GM19351 (cell line): ENCODE measurements at regions not wholly inside any gene's neighbourhood (a gene's known extent, or its start where the extent isn't known, plus 50 kb on each side); places are given as distances from the start of the nearest gene placed in this dataset.

Experiments
- ATAC-seq: cut with Tn5 transposase; IDR thresholded peaks from one replicate; pipeline ENCODE4 v1.9.1; 2021; ENCODE audit warnings: mild to moderate bottlenecking, moderate library complexity; ENCODE audit not compliant: unreplicated experiment

DNA sequence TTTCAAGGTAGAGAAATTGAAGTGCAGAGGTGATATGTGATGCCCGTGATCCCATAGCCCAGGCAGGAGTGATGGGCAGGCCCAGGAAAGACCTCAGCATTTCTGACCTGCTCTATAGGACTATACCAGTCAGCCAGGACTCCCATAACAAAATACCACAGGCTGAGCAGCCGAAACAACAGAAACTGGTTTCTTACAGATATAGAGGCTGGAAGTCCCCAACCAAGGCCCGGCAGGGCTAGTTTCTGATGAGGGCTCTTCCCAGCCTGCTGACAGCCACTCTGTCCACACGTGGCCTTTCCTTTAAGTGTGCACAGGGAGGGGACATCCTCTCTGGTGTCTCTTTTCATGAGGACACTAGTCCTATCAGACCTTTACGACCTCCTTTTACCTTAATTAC is 104.2 kb upstream of the AGAP1 start:
- no peak for ATAC-seq

DNA sequence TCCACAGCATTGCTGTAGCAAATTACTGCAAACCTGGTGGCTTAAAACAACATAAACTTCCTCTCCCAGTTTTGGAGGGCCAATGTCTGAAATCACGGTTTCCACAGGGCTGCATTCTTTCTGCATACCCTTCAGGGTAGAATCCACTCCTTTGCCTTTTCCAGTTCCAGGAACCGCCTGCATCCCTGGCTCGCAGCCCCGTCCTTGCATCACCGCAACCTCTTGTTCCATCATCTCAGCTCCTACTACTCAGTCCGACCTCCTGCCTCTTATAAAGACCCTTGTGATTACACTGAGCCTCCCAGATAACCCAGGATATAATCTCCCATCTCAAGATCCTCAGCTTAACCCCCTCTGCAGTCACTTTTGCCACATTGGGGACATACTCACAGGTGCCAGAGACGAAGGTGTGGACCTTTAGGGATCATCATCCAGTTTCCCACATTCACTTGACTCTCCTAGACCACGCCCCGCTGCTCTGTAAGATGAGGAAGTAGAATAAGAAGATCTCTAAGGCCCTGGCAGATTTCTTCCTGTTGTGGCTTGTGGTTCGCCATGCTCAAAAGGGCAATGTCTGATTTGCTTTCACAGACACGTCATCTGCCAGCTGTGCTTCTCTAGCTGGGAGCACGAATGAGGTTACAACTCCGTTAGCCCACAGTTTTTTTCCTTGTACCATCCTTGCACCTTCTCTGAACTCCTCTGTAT is 103.6 kb upstream of the AGAP1 start:
- ATAC-seq, result peak; percentile 83

DNA sequence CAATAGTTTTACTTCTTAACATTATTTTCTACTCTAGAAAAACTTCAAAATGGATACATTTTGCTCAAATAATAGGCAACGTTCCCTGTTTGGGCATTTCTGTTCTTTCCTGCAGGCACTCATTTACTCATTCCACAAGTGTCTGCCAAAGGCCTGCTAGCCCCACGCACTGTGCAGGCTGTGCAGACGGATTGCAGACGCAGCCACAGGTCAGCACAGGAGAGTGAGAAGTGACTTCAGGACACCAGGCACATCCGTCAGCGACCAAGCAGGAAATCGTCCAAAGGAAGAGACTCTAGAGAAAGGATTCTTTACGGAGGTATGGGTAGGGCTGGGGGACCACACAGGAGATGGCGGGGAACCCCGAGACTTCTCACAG is 103.0 kb upstream of the AGAP1 start:
- no peak for ATAC-seq

DNA sequence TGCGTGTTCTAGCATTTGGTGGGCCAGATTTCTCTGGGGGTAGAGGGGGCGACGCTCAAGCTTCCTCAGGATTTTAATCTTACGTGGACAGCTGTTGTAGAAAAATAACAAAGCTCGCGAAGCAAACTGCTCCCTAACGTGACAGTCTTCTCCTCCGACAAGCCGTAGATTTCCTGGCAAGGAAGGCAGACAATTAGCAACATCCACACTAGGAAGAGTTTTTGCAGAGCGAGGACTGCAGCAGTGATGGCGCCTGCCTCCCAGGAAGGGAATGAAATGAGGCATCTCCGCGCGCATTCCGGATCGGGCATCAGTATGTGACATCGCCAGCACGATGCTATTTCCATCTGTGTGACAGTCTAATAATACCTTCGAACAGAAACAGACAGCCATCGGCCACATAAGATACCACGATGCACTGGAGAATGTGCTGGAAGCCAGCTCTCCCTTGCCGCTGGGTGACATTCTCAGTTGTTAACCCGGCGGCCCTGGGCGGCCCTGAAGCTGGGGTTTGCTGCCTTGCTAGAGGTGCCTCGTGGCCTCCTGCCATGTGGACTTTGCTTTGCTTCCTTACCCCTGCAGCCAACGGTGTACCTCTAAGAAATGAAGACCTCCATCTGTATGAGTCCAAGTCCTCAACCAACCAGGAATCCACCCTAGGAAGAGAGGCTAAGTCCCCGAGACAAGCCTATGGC is 101.8 kb upstream of the AGAP1 start:
- ATAC-seq, result no peak

DNA sequence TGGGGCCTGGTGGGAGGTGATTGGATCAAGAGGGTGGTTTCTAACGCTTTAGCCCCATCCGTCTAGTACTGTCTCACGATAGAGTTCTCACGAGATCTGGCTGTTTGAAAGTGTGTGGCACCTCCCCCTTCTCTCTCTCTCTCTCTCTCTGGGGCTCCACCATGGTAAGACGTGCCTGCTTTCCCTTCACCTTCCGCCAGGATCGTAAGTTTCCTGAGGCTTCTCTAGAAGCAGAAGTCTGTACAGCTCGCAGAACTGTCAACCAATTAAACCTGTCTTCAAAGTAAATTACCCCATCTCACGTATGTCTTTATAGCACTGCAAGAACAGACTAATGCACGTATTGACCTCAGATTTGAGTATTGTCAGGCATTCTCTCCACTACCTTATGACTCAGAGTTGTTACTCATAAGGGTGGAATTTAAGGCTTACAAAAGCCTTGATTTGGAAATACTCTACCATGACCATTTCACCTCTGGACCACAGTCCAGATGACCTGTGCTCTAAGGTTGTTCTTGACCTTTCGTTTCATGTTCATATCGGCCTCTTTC is 99.5 kb upstream of the AGAP1 start:
- ATAC-seq, result no peak

DNA sequence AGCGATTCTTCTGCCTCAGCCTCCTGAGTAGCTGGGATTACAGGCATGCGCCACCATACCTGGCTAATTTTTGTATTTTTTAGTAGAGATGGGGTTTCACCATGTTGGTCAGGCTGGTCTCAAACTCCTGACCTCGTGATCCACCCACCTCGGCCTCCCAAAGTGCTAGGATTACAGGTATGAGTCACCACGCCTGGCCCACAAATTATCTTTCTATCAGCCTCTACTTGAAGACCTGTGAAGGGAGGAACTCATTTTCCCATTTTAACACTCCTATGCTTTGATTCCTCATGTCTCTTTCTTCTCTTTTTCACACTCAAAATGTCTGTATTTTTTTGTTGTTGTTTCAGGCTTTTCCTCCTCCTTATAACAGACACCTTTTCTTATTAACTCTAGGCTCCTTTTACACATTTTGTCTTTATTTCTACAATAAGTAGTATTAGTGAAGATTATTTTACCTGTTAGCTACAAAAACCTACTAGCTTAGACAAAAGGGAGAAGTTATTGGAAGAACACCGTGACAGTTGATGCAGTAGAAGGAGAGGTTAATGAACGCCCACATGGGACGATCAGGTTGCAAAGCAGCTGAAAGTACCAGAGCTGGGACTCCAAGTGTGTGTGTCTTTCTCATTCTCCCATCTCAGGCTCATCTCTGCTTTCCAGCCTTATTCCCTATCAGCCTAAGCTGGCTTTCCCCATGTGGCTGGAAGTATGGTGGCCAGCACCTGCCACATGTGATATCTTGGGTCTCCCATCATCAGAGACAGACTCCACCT is 97.6 kb upstream of the AGAP1 start:
- ATAC-seq, result no peak

DNA sequence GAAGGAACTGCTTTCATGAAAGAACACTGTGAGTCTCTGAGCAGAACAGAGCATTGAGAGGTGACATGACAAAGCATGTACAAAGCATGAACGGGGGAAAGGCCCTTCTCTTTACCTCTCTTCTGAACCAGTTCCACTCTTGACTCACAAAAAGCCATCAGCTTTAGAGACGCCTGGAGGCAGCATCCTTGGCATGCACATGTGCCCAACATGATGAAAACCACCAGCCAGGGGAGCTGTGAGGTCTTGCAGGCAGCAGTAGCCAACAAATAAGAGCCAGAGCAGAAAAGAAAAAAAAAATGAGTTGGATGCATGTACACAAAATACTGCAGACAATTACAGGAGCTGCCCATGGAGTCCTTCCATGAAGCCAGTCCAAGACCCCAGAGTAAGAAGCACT is 95.5 kb upstream of the AGAP1 start:
- ATAC-seq, result no peak

DNA sequence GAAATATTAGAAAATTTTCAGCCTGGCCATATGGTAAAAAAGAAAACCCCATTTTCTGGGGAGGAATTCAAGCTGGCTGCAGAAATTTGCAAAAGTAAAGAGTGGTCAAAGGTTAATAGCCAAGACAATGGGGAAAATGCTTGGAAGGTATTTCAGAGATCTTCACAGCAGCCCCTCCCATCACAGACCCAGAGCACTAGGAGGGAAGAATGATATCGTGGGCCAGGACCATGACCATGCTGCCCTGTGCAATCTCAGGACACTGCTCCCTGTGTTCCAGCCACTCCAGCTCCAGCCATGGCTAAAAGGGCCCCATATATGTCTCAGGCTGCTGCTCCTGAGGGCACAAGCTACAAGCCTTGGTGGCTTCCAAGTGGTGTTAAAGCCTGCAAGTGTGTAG is 93.9 kb upstream of the AGAP1 start:
- no peak for ATAC-seq

DNA sequence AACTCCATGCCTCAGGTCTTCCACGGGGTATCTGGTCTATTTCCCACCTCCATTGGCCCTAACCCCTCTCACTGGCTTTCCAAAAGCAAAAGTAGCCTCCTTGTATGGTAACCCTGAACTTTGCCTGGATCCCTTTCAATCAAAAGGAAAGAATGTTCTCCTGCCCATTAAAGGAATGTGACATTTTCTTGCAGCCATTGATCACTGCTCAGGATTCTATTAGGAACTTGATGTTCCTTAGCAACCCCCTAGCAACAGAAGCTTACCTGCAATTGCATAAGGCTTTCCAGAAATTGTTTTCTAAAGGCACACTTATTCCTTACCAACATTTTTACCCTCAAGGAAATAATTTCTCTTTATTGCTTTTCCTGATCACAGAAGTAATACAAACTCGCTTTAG is 91.4 kb upstream of the AGAP1 start:
- no peak for ATAC-seq

DNA sequence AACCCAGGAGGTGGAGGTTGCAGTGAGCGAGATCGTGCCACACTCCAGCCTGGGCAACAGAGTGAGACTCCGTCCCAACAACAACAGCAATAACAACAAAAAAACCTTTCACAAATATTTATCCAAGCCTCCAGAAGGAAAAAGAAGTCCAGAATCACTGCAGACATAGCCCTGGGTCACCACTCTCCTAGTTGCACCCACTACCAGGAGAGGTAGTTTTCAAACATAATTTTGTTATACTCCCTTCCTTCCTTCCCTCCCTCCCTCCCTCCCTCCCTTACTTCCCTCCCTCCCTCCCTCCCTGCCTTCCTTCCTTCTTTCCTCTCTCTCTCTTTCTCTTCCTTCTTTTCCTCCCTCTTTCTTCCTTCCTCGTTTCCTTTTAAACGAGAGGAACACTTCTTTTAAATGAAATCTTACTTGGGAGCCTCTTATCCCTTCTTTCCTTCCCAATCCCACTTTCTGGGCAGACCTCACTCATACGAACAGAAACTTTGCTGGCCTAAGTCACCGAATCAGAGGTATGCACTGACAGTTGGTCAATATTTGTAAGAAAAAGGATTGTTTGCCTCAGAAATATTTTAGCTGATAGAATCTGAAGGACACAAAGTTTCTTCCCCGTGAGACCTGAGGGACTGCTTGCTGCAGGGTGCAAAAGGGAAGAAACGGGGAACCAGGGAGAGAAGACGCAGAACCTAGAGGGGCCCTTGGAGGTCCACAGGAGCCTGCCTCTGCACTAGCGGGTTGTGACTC is 88.1 kb upstream of the AGAP1 start:
- no peak for ATAC-seq

DNA sequence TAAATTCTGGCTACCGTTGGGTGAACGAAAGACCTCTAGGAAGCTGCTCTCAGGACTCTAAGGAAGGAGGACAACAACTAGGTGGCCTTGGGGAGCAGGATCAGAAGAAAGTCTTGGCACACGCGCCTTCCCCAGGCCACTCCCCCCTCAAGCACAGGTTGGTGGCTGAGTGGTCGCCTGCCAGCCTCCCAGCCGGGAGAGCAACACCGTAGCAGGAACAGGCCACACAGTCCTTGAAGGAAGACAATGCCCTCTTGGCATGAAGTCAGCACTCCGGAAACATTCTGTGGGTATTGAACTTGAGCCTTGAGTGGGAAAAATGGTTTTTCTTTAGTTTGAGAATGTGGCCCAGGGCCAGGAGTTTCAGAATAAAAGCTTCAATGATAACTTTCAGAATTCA is 87.4 kb upstream of the AGAP1 start:
- no peak for ATAC-seq

DNA sequence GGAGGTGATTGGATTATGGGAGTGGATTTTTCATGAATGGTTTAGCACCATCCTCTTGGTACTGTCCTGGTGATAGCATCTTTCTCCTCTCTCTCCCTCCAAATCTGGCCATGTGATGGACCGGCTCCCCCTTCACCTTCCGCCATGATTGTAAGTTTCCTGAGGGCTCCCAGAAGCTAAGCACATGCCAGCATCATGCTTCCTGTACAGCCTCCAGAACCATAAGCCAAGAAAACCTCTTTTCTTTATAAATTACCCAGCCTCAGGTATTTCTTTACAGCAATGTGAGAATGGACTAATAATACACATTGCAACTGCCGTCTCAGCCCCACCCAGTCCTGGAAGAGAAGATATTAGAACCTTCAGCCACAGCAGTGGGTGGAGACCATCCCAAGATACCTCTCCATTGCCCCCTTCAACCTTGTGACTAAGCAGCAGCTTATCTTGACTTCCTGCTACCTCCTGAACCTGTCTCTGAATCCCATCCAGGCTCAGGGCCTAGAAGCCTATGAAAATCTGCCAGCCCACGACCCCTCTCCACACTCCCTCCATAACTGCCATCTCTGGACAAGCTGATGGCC is 81.8 kb upstream of the AGAP1 start:
- ATAC-seq, result no peak

DNA sequence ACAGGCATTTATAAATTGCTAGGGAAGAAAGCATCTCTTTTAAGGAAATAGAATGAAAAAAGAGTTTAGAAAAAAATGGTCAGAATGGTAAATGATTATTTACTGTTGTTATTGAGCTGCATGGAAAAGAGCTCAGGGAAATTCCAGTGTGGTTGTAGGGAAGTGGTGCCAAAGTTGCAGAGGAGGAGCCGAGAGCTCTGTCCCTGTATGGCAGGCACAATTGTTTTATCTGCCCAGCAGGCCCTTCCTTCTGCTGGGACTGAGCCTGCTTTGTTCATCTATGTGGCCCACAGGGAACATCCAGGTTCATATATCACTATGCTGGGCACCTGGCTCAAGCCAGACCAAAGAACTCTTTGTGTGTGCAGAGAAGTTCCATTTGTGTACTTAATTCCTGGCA is 80.8 kb upstream of the AGAP1 start:
- ATAC-seq, result no peak

DNA sequence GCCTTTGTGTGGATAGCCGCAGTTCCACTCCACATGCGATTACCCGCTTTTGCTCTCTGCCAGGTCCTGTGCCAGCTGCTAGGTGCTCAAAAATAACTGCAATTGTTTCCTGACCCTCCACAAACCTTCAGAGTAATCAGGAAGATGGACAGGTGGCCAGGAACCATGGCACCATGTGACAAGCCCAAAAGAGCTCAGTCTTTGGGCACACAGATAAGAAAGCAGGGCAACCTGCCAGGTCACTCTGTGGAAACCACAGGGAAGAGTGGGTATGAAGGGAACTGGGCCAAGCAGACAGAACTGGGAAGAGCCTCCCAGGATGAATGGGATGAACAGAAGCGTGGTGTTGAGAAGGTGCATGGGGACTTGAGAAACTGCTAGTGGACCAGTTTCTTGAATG is 79.4 kb upstream of the AGAP1 start:
- no peak for ATAC-seq

DNA sequence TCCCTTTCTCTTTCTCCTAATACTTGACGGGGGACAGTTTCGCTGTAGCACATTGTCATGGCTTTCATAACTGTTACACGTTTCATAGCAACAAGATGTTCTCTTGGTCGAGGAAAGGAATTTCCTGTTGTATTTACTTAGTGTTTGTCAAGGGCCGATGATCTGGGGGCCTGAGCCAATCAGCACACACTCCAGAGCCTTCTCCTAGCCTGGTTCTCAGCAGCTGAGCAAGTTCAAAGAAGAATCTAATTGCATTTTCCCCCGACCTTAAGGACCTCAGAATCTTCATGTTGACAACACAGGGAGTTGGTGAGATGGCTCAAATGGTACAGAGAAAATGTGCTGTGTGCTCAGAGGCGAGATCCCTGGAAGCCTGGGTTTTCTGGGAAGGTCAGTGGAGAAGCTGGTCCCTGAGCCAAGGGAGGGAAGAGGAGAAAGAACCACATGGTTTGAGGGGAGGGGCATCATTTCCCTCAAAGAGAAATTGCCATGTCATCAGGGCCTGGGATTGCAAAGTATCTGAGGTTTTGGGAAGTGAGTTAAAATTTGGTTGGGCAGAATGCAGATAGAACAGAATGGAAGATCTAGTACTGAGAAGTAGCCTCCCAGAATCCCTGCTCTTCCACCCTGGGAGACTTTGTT is 76.9 kb upstream of the AGAP1 start:
- no peak for ATAC-seq

DNA sequence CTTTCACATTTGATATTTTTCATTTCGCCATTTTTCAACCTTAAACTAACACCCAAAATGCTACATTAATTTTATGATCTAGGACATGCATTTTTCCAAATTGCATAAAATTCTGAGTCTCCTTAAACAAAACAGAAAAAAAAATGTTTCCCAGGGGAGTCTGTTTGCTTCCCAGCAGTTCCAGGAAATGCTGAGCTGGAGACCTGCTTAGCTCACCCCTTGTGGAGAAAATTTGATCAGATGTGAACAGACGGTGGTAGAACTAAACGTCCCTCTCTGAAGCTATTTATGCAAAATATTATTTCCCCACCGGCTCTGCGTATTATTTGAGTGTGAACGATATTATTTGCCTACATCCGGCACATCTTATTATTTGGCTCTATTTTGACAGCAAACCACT is 74.9 kb upstream of the AGAP1 start:
- no peak for ATAC-seq

DNA sequence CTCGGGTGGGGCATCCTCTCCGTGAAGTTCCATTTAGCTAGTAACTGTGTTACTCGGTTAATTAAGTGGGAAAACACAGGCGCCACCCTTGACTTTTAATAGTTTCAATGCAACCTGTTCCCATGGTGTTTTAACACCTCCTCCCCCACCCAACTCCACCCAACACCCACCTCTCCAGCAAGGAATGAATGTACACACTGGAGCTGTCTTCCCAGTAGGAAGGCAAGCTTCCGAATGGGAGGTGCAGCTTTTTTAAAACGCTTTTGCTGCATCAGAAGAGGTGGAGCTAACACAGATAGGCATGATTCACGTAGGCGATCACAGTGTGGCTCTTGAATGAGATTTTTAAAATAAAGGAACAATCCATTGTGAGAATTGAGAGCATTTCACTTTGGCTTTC is 73.8 kb upstream of the AGAP1 start:
- ATAC-seq, result no peak

DNA sequence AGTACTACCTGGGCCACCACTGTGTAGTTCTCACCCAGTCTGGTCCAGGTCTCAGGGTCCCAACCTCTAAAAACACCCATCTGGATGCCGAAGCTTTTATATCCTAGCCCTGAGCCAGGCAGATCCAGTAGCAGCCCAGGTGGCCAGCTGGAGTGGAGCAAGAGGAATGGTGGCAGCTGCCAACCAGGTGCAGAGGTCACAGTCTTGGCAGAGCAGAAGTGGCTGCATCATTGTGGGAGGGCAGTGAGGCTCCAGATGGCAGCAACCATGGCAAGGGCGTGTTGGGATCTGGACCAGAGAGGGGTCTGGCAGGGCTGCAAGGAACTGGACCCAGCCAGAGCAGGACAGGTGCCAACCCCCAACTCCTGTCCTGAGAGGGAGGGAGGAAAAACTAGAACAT is 72.2 kb upstream of the AGAP1 start:
- no peak for ATAC-seq

DNA sequence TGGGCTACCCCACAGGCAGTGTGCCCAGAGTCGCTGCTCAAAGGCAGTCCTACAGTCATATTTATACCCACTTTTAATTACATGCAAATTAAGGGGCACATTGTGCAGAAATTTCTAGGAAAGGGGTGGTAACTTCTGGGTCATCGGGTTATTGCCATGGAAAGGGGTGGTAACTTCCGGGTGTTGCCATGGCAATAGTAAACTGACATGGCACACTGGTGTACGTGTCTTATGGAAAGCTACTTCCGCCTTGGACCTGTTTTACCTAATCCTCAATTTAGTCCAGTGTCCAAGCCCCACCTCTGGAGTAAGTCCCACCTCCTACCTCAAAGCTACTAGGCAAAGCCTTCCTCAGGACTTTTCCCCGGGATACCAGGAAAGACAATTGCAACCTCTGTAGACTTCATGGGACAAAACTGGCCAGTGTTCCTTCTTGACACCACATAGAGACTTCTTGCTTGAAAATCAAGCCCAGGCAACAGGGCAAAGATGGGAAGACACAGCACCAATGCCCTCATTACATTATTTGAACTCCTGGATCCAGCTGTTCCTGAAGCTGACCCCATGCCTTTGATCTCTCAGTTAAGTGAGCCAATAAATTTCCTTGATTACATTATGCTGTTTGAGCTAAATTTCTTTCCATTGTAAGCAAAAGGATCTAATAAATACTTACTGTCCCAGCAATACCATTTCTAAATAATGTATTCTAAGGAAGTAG is 63.3 kb upstream of the AGAP1 start:
- ATAC-seq, result no peak
